ENCODE measurements at regions not wholly inside any gene's neighbourhood (a gene's known extent, or its start where the extent isn't known, plus 50 kb on each side); places are given as distances from the start of the nearest gene placed in this dataset.

GRCh38 chr3:182325213-182325950 lies 467.9 kb upstream of the ATP11B start:
- Histone ChIP-seq H2BK20ac (ENCODE audit: low read depth, low read length) (no peak overlapping the region), H4K5ac (ENCODE audit: low read depth, low read length) (no peak overlapping the region), H3K9me3 (ENCODE audit: control insufficient read depth, insufficient read depth, low read length) (peaks cover 10% of the 10 kb centered on the region; the same call in 1 of the 2 replicates), H4K91ac (ENCODE audit: insufficient read depth, low read depth, low read length) (no peak overlapping the region), H3K36me3 (ENCODE audit: control insufficient read depth, insufficient read depth, low read length) (no peaks in the 10 kb centered on the region), H3K4me1 (ENCODE audit: control insufficient read depth, insufficient read depth, low read length) (no peaks in the 10 kb centered on the region), H3K14ac (replicated peaks; ENCODE audit: low read depth, low read length) (no peak overlapping the region), H3K18ac (ENCODE audit: low read depth, low read length) (no peak overlapping the region), H2AFZ (replicated peaks; ENCODE audit: low read length, poor library complexity) (no peak overlapping the region), H3K79me1 (ENCODE audit: low read depth in 1 of 2, low read length in 2 of 2) (no peaks in the 10 kb centered on the region), H3K27ac (ENCODE audit: insufficient read depth, low read length) (no peak overlapping the region), H4K8ac (ENCODE audit: low read depth in 2 of 2, low read length in 2 of 2) (no peak overlapping the region), H3K27me3 (ENCODE audit: control insufficient read depth, insufficient read depth, low read length) (no peaks in the 10 kb centered on the region), H3K4me2 (ENCODE audit: low read depth, low read length) (no peak overlapping the region), H3K4me3 (ENCODE audit: insufficient read depth, low read depth, low read length) (no peak overlapping the region), H2AK5ac (ENCODE audit: low read depth, low read length) (no peak overlapping the region), H2AK9ac (replicated peaks; ENCODE audit: low read depth, low read length, poor library complexity) (no peak overlapping the region), H3K23ac (ENCODE audit: low read depth, low read length) (no peak overlapping the region), H4K20me1 (ENCODE audit: insufficient read depth, low read length) (no peaks in the 10 kb centered on the region), H2BK15ac (ENCODE audit: low read depth, low read length) (no peak overlapping the region), H2BK5ac (ENCODE audit: low read depth, low read length, poor library complexity, severe bottlenecking) (no peak overlapping the region), H2BK120ac (ENCODE audit: low read depth, low read length) (no peak overlapping the region), H3K4ac (ENCODE audit: low read depth, low read length) (no peak overlapping the region), H3K56ac (ENCODE audit: extremely low read depth, insufficient read depth, low read length) (no peak overlapping the region), H3K9ac (ENCODE audit: low read depth, low read length) (no peak overlapping the region), H3K9me1 (ENCODE audit: insufficient read depth, low read length) (no peaks in the 10 kb centered on the region)
- DNase-seq (no peak), ATAC-seq (ENCODE audit: low read depth) (no peak)
- intact Hi-C loops (cut with micrococcal nuclease): no loop called here
- POLR2A ChIA-PET (ENCODE audit: unreplicated experiment): no interaction called here
- CTCF ChIA-PET: interaction anchor here (0.6 kb wide), 1 partner anchor 63 kb away, joined by 3 read pairs; no protein-coding TSS in a partner anchor
- in situ Hi-C loops (cut with MboI; ENCODE audit: low sequenced_read_pairs): no loop called here
- dilution Hi-C loops (cut with HindIII; ENCODE audit: low sequenced_read_pairs, unreplicated experiment): no loop called here
- BruUV-seq (replicated peaks): no TSS peak
- WGBS, 2 experiments (ENCODE audit: extremely low coverage in 2 of 2, insufficient read length in 1 of 2): 0% methylated on average over 1 of the region's 10 CpGs; no CpG with 5 or more reads in 1 of the 2 experiments
- TF ChIP-seq RFX5 (IDR thresholded peaks at IDR 0.05; ENCODE audit: low read depth, low read length) (no peak), CEBPB (IDR thresholded peaks at IDR 0.05; ENCODE audit: low read depth, low read length) (no peak), FOS (IDR thresholded peaks at IDR 0.05; ENCODE audit: low read depth, low read length) (no peak), POLR2A (IDR thresholded peaks at IDR 0.05; ENCODE audit: low read depth, low read length) (no peak), RAD21 (IDR thresholded peaks at IDR 0.05; ENCODE audit: low read length) (no peak), CTCF (conservative IDR thresholded peaks at IDR 0.05; ENCODE audit: low read depth, low read length) (no peak), RCOR1 (IDR thresholded peaks at IDR 0.05; ENCODE audit: insufficient replicate concordance, low read length) (no peak), BHLHE40 (IDR thresholded peaks at IDR 0.05; ENCODE audit: low read depth, low read length) (no peak), MAZ (IDR thresholded peaks at IDR 0.05; ENCODE audit: borderline replicate concordance, low read depth, low read length) (no peak), MXI1 (IDR thresholded peaks at IDR 0.05; ENCODE audit: borderline replicate concordance, low read depth, low read length) (no peak), SMC3 (IDR thresholded peaks at IDR 0.05; ENCODE audit: low read depth, low read length) (no peak)
